ENCODE measurements at regions not wholly inside any gene's neighbourhood (a gene's known extent, or its start where the extent isn't known, plus 50 kb on each side); places are given as distances from the start of the nearest gene placed in this dataset.
"Not testable (repeated sequence)": the region's sequence is repeated elsewhere in the genome, so short reads cannot be mapped to it uniquely, and the experiment has no call there.

- DNase-seq: no peak
These were observed 436.0 kb downstream of the ETS1 start for GRCh38 chr11:128151338-128151737.

- no peak for DNase-seq
These were observed 439.1 kb downstream of the ETS1 start for GRCh38 chr11:128148208-128148607.

- DNase-seq: no peak
These were observed 440.3 kb downstream of the ETS1 start for GRCh38 chr11:128146926-128147605.

GRCh38 chr11:128140293-128140692 lies 447.1 kb downstream of the ETS1 start:
- not testable (repeated sequence) for DNase-seq

DNA sequence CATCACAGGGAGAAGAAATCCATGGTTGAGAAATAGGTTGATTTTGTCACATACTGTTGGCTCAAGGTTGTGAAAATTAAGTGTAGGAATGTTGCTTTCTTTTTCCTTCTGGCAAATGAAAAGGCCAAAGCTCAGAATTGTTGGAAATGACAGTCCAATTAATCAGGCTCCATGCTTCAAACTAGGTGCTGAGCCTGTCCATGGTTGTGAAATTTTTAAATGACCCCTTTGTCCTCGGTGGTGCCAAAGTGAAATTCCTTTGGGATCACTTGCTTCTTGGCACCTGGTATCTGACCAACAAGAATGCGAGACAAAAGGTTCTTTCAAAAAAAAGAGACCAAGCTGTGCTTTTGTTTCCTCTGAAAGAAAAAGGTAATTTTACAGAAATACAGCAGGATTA lies 451.9 kb downstream of the ETS1 start:
- no peak for DNase-seq

GRCh38 chr11:128133501-128133900 lies 453.9 kb downstream of the ETS1 start:
- DNase-seq: no peak

DNA sequence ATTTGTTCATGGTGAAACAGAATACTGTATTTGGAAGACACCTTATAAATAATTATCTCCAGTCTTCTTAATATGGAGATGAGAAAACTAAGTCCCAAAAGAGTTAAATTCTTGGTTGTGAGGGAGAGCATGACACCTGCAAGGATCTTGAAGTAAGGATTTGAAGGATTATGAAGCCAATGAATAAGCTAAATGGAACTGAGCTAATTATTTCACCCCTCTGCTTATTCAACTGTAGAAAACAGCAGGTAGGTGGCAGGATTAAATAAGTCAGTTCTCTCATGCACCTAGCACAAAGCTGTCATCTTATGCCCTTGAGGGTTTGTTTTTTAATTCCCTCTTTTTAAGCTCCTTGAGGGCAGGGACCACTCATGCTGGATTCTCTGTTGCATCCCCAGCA lies 457.3 kb downstream of the ETS1 start:
- no peak for DNase-seq

GRCh38 chr11:128125723-128126122 lies 461.6 kb downstream of the ETS1 start:
- DNase-seq: no peak

DNA sequence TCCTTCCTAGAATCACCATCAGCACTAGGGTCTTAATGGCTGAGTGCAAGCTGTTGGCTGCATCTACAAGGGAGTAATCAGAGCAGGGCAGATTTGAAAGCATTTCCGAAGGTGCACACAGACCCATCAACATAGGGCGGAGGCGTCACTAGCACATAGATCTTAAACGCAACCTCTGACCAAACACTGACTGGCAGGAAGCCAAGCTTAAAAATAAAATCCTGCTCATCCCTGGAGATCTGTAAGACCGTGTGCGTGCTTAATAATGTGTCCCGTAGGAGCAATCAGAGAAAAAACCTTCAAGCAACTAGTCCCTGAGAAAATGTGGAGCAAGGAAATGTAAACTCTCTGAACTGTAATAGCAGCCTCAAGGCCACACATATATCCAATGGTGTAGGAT lies 470.5 kb downstream of the ETS1 start:
- DNase-seq: no peak

DNA sequence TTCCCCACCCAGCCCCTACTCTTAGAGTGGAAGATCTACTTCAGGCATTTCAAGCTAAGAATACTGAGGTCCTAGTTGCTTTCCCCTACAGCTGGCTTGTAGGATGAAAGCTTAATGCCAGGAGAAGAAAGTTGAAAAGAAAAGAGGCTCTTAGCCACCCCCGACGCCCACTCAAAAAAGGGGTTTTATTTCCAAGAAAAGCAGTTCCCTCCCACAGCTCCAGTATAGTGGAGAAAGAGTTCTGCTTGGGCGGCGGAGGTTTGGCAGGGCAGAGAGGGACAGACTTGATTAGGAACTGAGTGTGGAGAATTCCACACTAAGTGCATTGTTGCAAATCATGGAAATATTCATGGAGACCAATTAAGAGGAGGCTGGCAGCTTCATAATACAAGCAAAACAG lies 470.9 kb downstream of the ETS1 start:
- DNase-seq: no peak

GRCh38 chr11:128105950-128106349 lies 481.4 kb downstream of the ETS1 start:
- DNase-seq: no peak

- DNase-seq: no peak
These were observed 481.8 kb downstream of the ETS1 start for GRCh38 chr11:128105511-128105910.

- no peak for DNase-seq
These were observed 484.0 kb downstream of the ETS1 start for GRCh38 chr11:128103278-128103873.

DNA sequence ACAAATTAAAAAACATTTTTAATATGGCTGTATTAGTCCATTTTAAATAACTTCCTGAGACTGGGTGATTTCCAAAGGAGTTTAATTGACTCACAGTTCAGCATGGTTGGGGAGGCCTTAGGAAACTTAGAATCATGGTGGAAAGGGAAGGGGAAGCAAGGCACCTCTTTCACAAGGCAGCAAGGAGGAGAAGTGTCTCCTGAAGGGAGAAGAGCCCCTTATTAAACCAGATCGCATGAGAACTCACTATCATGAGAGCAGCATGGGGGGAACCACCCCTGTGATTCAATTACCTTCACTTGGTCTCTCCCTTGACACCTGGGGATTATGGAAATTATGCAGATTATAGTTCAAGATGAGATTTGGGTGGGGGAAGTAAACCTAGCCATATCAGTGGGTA lies 488.6 kb downstream of the ETS1 start:
- no peak for DNase-seq

DNA sequence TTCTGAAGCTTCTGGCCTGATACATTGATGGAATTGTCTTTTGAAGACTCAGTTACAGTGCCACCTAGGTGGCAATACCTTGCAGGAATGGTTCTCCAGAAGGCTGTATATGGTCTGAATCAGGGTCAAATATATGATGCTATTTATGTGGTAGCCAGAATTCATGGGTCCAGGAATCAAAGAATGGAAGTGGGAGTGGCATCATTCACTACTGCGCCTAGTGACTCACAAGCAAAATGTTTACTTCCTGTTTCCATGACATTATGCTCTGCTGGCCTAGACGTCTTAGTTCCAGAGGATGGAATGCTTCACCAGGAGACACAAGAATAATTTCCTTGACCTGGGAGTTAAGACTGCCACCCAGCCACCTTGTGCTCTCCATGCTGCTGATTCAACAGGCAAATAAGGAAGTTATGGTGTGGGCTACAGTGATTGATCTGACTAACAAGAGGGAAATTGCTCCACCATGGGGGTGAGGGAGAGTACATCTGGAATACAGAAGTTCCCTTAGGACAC lies 491.8 kb downstream of the ETS1 start:
- DNase-seq: no peak

DNA sequence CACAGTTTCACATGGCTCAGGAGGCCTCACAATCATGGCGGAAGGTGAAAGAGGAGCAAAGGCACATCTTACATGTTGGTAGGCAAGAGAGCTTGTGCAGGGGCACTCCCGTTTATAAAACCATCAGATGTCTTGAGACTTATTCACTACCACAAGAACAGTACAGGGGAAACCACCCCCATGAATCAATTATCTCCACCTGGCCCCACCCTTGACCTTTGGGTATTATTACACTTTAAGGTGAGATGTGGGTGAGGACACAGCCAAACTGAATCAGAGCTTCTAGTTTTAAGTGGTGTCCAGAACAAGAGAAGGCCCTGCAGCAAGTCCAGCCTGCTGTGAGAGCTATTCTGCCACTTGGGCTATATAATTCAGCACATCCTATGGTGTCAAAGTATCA lies 493.7 kb downstream of the ETS1 start:
- no peak for DNase-seq

- DNase-seq: no peak
These were observed 497.4 kb downstream of the ETS1 start for GRCh38 chr11:128089962-128090361.

DNA sequence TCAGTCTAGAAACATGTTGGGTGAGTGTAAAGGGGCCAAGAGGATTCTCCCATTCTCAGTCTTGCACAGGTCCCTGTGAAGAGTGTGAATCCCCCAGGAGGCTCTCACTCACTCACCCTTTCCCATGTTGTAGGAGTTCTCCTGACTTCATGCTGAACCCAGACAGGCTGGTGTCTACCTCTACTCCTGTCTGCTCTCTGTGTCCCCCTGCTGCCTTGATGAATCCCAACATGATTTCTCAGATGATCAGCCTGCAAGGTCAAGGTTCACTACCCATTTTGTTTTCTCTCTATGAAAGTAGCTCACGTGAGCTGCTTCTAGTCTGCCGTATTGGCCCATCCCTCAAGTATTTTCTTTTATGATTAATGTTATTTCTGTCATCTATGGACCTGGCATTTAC lies 500.6 kb downstream of the ETS1 start:
- no peak for DNase-seq

DNA sequence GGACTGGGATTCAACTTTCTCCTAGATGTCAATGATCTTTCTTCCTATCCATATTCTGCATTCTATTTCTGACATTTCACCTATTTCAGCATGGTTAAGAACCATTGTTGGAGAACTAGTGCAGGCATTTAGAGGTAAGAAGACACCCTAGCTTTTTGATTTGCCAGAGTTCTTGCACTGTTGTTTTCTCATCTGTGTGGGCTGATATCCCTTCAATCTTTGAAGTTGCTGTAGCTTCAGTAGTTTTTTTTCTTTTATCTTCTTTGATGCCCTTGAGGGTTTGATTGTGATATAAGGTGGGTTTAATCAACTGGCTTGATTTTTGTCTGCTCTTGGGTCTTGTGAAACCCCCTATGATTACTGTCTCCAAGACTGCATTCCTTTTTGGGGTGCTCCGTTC lies 502.1 kb downstream of the ETS1 start:
- DNase-seq: no peak

- DNase-seq: no peak
These were observed 504.8 kb downstream of the ETS1 start for GRCh38 chr11:128082574-128082973.

- DNase-seq: no peak
These were observed 517.7 kb downstream of the ETS1 start for GRCh38 chr11:128069665-128070064.

DNA sequence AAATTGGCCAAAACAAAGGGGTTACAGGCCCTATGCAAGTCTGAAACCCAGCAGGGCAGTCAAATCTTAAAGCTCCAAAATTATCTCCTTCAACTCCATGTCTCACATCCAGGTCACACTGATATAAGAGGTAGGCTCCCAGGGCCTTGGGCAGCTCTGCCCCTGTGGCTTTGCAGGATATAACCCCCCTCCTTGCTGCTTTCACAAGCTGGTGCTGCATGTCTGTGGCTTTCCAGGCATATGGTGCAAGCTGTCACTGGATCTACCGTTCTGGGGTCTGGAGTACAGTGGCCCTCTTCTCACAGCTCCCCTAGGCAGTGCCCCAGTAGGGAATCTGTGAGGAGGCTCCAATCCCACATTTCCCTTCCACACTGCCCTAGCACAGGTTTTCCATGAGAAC lies 519.6 kb downstream of the ETS1 start:
- no peak for DNase-seq

GRCh38 chr11:128066399-128066798 lies 521.0 kb downstream of the ETS1 start:
- DNase-seq: no peak

DNA sequence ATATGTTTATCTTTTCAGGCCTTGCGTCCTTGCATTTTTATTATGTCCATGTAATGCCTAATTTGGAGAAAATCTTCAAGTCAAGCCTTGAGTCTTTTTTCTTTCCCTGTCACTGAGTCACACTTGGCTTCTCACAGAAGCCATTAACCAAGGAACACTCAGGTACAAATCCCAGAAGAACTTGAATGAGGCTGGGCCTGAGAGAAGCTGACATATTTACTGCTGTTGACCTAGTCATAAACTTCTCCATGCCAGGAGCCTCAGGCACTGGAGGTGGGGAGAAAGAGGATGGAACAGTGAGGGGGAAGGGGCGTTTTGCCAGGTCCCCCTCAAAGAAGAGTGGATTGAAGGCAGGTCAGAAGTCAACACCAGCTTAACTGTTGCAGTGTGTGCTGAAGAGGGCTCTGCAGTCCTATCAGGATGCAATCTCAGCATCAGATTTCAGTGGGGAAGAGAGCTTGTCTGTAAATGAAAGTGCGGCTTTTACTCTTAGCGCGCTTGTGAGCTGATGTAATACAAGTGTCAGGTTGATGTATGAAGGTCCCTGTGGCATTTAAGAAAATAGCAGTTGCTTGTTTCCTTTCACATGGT lies 526.0 kb downstream of the ETS1 start:
- no peak for DNase-seq
